ENCODE measurements at regions not wholly inside any gene's neighbourhood (a gene's known extent, or its start where the extent isn't known, plus 50 kb on each side); places are given as distances from the start of the nearest gene placed in this dataset.

GRCh38 chr10:78277314-78278057, 243.8 kb downstream of the RPS24 start:
- DNase-seq = no peak

- DNase-seq = no peak
These were observed 244.4 kb downstream of the RPS24 start for GRCh38 chr10:78278058-78278404.

- no peak for DNase-seq
These were observed 246.1 kb downstream of the RPS24 start for GRCh38 chr10:78279756-78280155.

GRCh38 chr10:78280604-78281003, 246.9 kb downstream of the RPS24 start:
- no peak for DNase-seq

GRCh38 chr10:78281627-78282026, 248.0 kb downstream of the RPS24 start:
- DNase-seq = no peak

- DNase-seq = no peak
These were observed 249.5 kb downstream of the RPS24 start for GRCh38 chr10:78283069-78283682.

GRCh38 chr10:78284381-78284780, 250.7 kb downstream of the RPS24 start:
- no peak for DNase-seq

GRCh38 chr10:78285226-78285625, 251.6 kb downstream of the RPS24 start:
- no peak for DNase-seq

GRCh38 chr10:78286186-78286585, 252.5 kb downstream of the RPS24 start:
- no peak for DNase-seq

GRCh38 chr10:78286668-78287067, 253.0 kb downstream of the RPS24 start:
- DNase-seq = no peak

GRCh38 chr10:78287618-78288017, 254.0 kb downstream of the RPS24 start:
- no peak for DNase-seq

- DNase-seq = no peak
These were observed 255.0 kb downstream of the RPS24 start for GRCh38 chr10:78288663-78289062.

GRCh38 chr10:78290131-78290750, 256.6 kb downstream of the RPS24 start:
- DNase-seq = no peak

GRCh38 chr10:78291722-78292121, 258.1 kb downstream of the RPS24 start:
- DNase-seq = no peak

GRCh38 chr10:78292250-78292981, 258.8 kb downstream of the RPS24 start:
- no peak for DNase-seq

- peak; percentile 65 for DNase-seq
These were observed 259.6 kb downstream of the RPS24 start for GRCh38 chr10:78292982-78293865.

- DNase-seq = no peak
These were observed 261.6 kb downstream of the RPS24 start for GRCh38 chr10:78295242-78295641.

GRCh38 chr10:78296785-78297184, 263.1 kb downstream of the RPS24 start:
- DNase-seq = no peak

- no peak for DNase-seq
These were observed 264.3 kb downstream of the RPS24 start for GRCh38 chr10:78297997-78298396.

GRCh38 chr10:78298835-78299234, 265.2 kb downstream of the RPS24 start:
- no peak for DNase-seq

- no peak for DNase-seq
These were observed 266.3 kb downstream of the RPS24 start for GRCh38 chr10:78299851-78300468.

GRCh38 chr10:78300526-78300925, 266.9 kb downstream of the RPS24 start:
- no peak for DNase-seq

All from right hindlimb (tissue), 1 donor.